Activated CD4-positive, alpha-beta T cell treated with anti-CD3 and anti-CD28 coated beads for 24 hours (primary cell): ENCODE measurements at regions not wholly inside any gene's neighbourhood (a gene's known extent, or its start where the extent isn't known, plus 50 kb on each side); places are given as distances from the start of the nearest gene placed in this dataset.
"Not testable (repeated sequence)": the region's sequence is repeated elsewhere in the genome, so short reads cannot be mapped to it uniquely, and the experiment has no call there.

Experiments used
- DNase-seq, 2 donors: peaks; one replicate each; pipeline ENCODE4 v3.0.0-alpha.2; 2020; ENCODE audit warnings: low read depth in 2 of 2

GRCh38 chrX:41984628-41985027 lies 61.3 kb upstream of the CASK start:
- no peak for DNase-seq

- DNase-seq: no peak
These were observed 59.6 kb upstream of the CASK start for GRCh38 chrX:41982953-41983352.

- DNase-seq: no peak
These were observed 58.2 kb upstream of the CASK start for GRCh38 chrX:41981481-41982013.

GRCh38 chrX:41974677-41975076 lies 51.3 kb upstream of the CASK start:
- not testable (repeated sequence) for DNase-seq

- DNase-seq: no peak
These were observed 49.9 kb upstream of the CASK start for GRCh38 chrX:41973208-41973607.
